Gastrocnemius medialis (tissue), 4 donors: ENCODE measurements at regions not wholly inside any gene's neighbourhood (a gene's known extent, or its start where the extent isn't known, plus 50 kb on each side); places are given as distances from the start of the nearest gene placed in this dataset.

Source experiments
- ATAC-seq, 2 donors: fragments of 150-250 bp; one replicate each; pipeline ENCODE4 v1.9.1; 2016
- DNase-seq, 2 donors: peaks; one replicate each; pipeline ENCODE4 v3.0.0-alpha.2; 2019
- H3K27ac ChIP-seq, 4 donors: fragments of 200-600 bp; sonication (generic); 1 replicate in 1 of 4; 2 replicates in 3 of 4; pipeline ENCODE4 v1.5.1; 2016 to 2018; ENCODE audit warnings: mild to moderate bottlenecking in 2 of 4, moderate library complexity in 1 of 4
- H3K27me3 ChIP-seq, 3 donors: fragments of 200-600 bp; sonication (generic) in 2 of 3; 1 replicate in 1 of 3; 2 replicates in 2 of 3; pipeline versions ENCODE4 v1.5.1 to v1.6.0; 2016 to 2019; ENCODE audit warnings: mild to moderate bottlenecking in 1 of 3, moderate library complexity in 1 of 3
- H3K36me3 ChIP-seq, 2 donors: fragments of 200-600 bp; sonication (generic) in 1 of 2; one replicate each; pipeline ENCODE4 v1.5.1; 2017 to 2018
- H3K4me1 ChIP-seq, 2 donors: fragments of 200-600 bp; sonication (generic) in 1 of 2; one replicate each; pipeline ENCODE4 v1.5.1; 2016 to 2017; ENCODE audit warnings: mild to moderate bottlenecking in 2 of 2
- H3K4me3 ChIP-seq, 4 donors: fragments of 200-600 bp; sonication (generic) in 3 of 4; 1 replicate in 1 of 4; 2 replicates in 3 of 4; pipeline ENCODE4 v1.5.1; 2016 to 2019; ENCODE audit warnings: mild to moderate bottlenecking in 2 of 4
- H3K9me3 ChIP-seq, 3 donors: fragments of 200-600 bp; sonication (generic) in 2 of 3; 1 replicate in 1 of 3; 2 replicates in 2 of 3; pipeline ENCODE4 v1.5.1; 2016 to 2019
- CTCF ChIP-seq, 5 experiments: fragments of 450-650 bp in 3 of 5; fragments of 200-600 bp in 2 of 5; sonication (generic) in 2 of 5; IDR thresholded peaks in 4 of 5; conservative IDR thresholded peaks in 1 of 5; 1 replicate in 4 of 5; 2 replicates in 1 of 5; pipeline ENCODE4 v1.5.1; 2016 to 2019; ENCODE audit warnings: antibody characterized with exemption in 5 of 5, mild to moderate bottlenecking in 3 of 5, moderate library complexity in 3 of 5
- POLR2A ChIP-seq, 2 donors: fragments of 450-650 bp; IDR thresholded peaks; one replicate each; pipeline ENCODE4 v1.6.1; 2017; ENCODE audit warnings: antibody characterized with exemption in 2 of 2, mild to moderate bottlenecking in 2 of 2, moderate library complexity in 2 of 2
- in situ Hi-C, 4 donors: fragments of 200-750 bp; cut with MboI; loops; one replicate each; pipeline versions ENCODE4 v1.15.0 to v1.8.0; 2017; ENCODE audit warnings: low sequenced_read_pairs in 4 of 4
- intact Hi-C: fragments of 100-400 bp; cut with DNase I; formaldehyde crosslinking; loops from one replicate; pipeline ENCODE4 v1.15.1; 2023; ENCODE audit warnings: low total_unique reads

DNA sequence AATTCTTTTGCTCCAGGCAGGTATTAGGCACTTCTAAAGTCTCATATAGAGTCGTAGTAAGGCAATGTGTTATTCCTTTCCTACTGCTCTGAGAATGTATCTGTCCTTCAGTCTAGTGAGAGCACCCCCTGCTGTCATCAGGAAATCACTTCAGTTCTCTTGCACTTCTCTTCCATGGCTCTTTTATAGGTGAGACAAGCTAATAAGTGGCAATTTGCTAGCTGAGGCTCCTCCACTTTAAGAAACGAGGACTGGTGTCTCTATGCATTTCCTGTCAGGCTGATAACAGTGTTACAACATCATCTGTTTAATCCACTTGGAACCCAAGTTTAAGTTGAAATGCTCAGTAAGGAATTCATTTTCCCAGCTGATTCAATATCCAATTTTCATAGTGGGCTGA, 350.6 kb downstream of the TFEC start:
- in situ Hi-C loops = no loop called here
- Histone ChIP-seq H3K36me3 (no peaks in the 10 kb centered on the region), H3K9me3 (no peaks in the 10 kb centered on the region), H3K27ac (no peak overlapping the region), H3K4me1 (no peaks in the 10 kb centered on the region), H3K4me3 (no peak overlapping the region), H3K27me3 (no peaks in the 10 kb centered on the region)
- DNase-seq (no peak), ATAC-seq (no peak)
- no peak for TF ChIP-seq CTCF (IDR thresholded peaks at IDR 0.05 in 4 of 5, conservative IDR thresholded peaks at IDR 0.05 in 1 of 5)
- no peak for TF ChIP-seq POLR2A (IDR thresholded peaks at IDR 0.05)
- intact Hi-C loops = no loop called here

DNA sequence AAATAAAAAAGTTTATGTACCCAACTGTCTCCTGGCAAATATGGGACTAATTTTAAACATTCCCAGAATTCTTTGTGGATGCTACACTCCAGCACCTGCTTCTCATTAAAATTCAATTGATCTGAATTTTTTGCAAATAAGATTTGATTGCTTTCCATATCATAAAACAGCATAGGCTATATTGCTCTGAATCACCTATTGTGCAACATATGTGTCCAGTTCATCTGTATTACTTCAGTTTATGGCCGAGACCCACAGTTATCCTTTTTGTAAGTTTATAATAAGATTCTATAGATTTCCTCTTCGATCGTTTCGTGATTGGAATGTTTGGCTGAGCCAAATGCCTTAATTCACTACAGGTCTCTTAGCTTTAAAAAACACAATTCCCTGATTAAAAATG, 351.1 kb downstream of the TFEC start:
- Histone ChIP-seq H3K36me3 (no peaks in the 10 kb centered on the region), H3K4me3 (no peak overlapping the region), H3K27ac (no peak overlapping the region), H3K27me3 (no peaks in the 10 kb centered on the region), H3K4me1 (no peaks in the 10 kb centered on the region), H3K9me3 (no peaks in the 10 kb centered on the region)
- no peak for TF ChIP-seq CTCF (IDR thresholded peaks at IDR 0.05 in 4 of 5, conservative IDR thresholded peaks at IDR 0.05 in 1 of 5)
- TF ChIP-seq POLR2A (IDR thresholded peaks at IDR 0.05) = no peak
- intact Hi-C loops = no loop called here
- in situ Hi-C loops = no loop called here
- ATAC-seq = no peak
- no peak for DNase-seq

DNA sequence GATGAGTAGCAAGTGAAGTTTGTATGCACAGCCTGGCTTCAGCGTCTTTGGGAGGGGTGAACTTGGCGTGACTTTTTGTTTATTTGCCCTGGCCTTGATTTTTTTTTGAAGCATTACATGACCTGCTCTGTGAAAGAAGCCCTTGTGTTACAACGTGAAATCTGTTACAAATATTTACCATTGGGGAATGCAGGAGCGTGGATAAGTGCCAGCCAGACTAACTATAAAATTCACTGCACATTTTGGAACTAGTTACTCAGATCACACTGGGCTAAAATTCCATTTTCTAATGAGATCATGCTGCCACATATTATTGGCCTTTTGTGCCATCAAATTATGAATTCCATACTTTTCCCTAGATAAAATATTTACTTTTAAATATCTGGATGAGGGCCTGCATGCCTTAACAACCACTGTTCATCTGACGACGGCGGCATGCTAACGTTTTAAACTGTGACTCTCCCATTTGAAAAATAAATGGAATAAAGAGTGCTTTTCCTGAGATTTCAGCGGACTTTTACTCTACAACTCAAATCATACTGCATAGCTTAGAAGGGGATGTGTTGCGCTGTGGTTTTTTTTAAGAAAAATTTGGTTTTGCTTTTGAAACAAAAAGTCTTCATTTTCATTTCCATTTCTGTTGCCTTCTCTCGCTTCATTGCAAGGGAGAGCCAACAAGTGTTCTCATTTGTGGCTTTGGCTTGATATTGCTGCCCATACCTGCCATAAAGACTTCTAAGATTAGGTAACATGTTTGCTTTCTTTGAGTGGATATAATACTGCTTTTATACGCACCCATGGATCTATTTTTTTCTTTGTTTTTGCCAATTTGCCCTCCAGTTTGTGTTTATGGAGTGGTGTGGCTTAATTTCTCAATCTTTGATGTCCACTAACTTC, 352.2 kb downstream of the TFEC start:
- DNase-seq (no peak), ATAC-seq (no peak)
- Histone ChIP-seq H3K9me3 (no peaks in the 10 kb centered on the region), H3K4me3 (no peak overlapping the region), H3K36me3 (no peaks in the 10 kb centered on the region), H3K27me3 (no peaks in the 10 kb centered on the region), H3K27ac (no peak overlapping the region), H3K4me1 (no peaks in the 10 kb centered on the region)
- TF ChIP-seq CTCF (IDR thresholded peaks at IDR 0.05 in 4 of 5, conservative IDR thresholded peaks at IDR 0.05 in 1 of 5) (no peak), POLR2A (IDR thresholded peaks at IDR 0.05) (no peak)
- in situ Hi-C loops (no loop called here), intact Hi-C loops (no loop called here)

GRCh38 chr7:115676707-115677106, 353.9 kb downstream of the TFEC start:
- TF ChIP-seq CTCF (IDR thresholded peaks at IDR 0.05 in 4 of 5, conservative IDR thresholded peaks at IDR 0.05 in 1 of 5) (no peak), POLR2A (IDR thresholded peaks at IDR 0.05) (no peak)
- DNase-seq = no peak
- no peaks in the 10 kb centered on the region for H3K4me1 ChIP-seq
- no peak overlapping the region for H3K27ac ChIP-seq
- intact Hi-C loops = no loop called here
- no peaks in the 10 kb centered on the region for H3K27me3 ChIP-seq
- H3K36me3 ChIP-seq = no peaks in the 10 kb centered on the region
- no peak overlapping the region for H3K4me3 ChIP-seq
- no peak for ATAC-seq
- H3K9me3 ChIP-seq = no peaks in the 10 kb centered on the region
- in situ Hi-C loops = no loop called here
